HAP-1 (cell line): ENCODE measurements at regions not wholly inside any gene's neighbourhood (a gene's known extent, or its start where the extent isn't known, plus 50 kb on each side); places are given as distances from the start of the nearest gene placed in this dataset.

Experiments
- DNase-seq, 2 experiments: peaks; one replicate each; pipeline ENCODE4 v3.0.0-alpha.2; 2016 to 2020; ENCODE audit warnings: low spot score in 2 of 2
- H3K27me3 ChIP-seq: fragments of 250-450 bp; sonication (Bioruptor Pico); 2 replicates; pipeline ENCODE4 v1.5.1; 2020; ENCODE audit warnings: low read depth, mild to moderate bottlenecking, moderate library complexity
- H3K36me3 ChIP-seq: fragments of 250-450 bp; sonication (Bioruptor Pico); replicated peaks from 2 replicates; pipeline ENCODE4 v1.5.1; 2020; ENCODE audit warnings: mild to moderate bottlenecking
- H3K4me1 ChIP-seq: fragments of 250-450 bp; sonication (Bioruptor Pico); 2 replicates; pipeline ENCODE4 v1.5.1; 2020; ENCODE audit warnings: mild to moderate bottlenecking
- H3K4me3 ChIP-seq: fragments of 250-450 bp; sonication (Bioruptor Pico); 2 replicates; pipeline ENCODE4 v1.5.1; 2020; ENCODE audit warnings: mild to moderate bottlenecking, moderate library complexity
- H3K9me3 ChIP-seq: fragments of 250-450 bp; sonication (Bioruptor Pico); 2 replicates; pipeline ENCODE4 v1.5.1; 2020; ENCODE audit warnings: mild to moderate bottlenecking, moderate library complexity
- in situ Hi-C: fragments of 300-500 bp; cut with MboI; formaldehyde crosslinking; loops from 3 replicates; pipeline ENCODE4 v1.14.3; 2020; ENCODE audit warnings: low sequenced_read_pairs, inconsistent platforms, mixed read lengths

- H3K36me3 ChIP-seq: no peaks in the 10 kb centered on the region
- no peaks in the 10 kb centered on the region for H3K4me1 ChIP-seq
- no peaks in the 10 kb centered on the region for H3K27me3 ChIP-seq
- in situ Hi-C loops: no loop called here
- no peak for DNase-seq
- no peaks in the 10 kb centered on the region for H3K9me3 ChIP-seq
- no peak overlapping the region for H3K4me3 ChIP-seq
These were observed 68.4 kb downstream of the ANXA1 start for GRCh38 chr9:73219985-73220626.

- in situ Hi-C loops: no loop called here
- no peak for DNase-seq
- Histone ChIP-seq H3K9me3 (no peaks in the 10 kb centered on the region), H3K4me3 (no peak overlapping the region), H3K27me3 (no peaks in the 10 kb centered on the region), H3K4me1 (no peaks in the 10 kb centered on the region), H3K36me3 (no peaks in the 10 kb centered on the region)
These were observed 71.9 kb downstream of the ANXA1 start for GRCh38 chr9:73223594-73223993.

DNA sequence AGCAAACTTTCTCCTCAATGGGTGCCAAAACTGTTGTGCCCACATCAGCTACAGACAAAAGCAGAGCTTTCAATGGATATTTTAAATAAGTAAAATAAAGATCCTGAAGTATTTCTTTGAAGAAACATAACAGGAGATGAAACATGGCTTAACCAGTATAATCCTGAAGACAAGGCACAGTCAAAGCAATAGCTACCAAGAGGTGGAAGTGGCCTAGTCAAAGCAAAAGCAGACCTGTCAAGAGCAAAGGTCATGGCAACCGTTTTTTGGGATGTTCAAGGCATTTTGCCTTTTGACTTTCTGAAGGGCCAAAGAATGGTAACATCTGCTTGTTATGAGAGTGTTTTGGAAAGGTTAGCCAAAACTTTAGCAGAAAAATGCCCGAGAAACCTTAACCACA is 77.9 kb downstream of the ANXA1 start:
- no peak overlapping the region for H3K4me3 ChIP-seq
- no peak for DNase-seq
- no peaks in the 10 kb centered on the region for H3K9me3 ChIP-seq
- H3K4me1 ChIP-seq: no peaks in the 10 kb centered on the region
- H3K36me3 ChIP-seq: no peaks in the 10 kb centered on the region
- in situ Hi-C loops: no loop called here
- no peaks in the 10 kb centered on the region for H3K27me3 ChIP-seq

DNA sequence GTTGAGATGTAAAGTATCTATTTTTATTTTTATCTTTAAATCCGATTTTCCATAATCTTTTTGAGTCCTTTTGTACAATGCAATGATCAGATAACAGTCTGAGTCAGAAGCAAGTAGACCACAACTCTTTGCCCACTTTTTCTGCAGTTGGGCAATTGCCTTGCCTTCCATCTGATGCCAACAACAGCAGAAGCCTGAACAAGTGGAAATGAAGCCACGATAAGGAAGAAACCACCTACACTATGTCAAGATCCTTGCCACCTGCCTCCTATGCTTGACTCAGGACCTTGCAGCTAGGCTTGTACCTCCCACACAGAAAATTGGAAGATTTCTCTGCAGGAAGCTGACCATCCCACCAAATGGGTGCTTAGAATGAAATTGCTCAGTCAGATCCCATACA is 78.6 kb downstream of the ANXA1 start:
- DNase-seq: no peak
- no peaks in the 10 kb centered on the region for H3K4me1 ChIP-seq
- no peaks in the 10 kb centered on the region for H3K27me3 ChIP-seq
- H3K4me3 ChIP-seq: no peak overlapping the region
- no peaks in the 10 kb centered on the region for H3K36me3 ChIP-seq
- in situ Hi-C loops: no loop called here
- H3K9me3 ChIP-seq: no peaks in the 10 kb centered on the region

GRCh38 chr9:73231203-73231602 is 79.5 kb downstream of the ANXA1 start:
- Histone ChIP-seq H3K4me1 (no peaks in the 10 kb centered on the region), H3K36me3 (no peaks in the 10 kb centered on the region), H3K9me3 (no peaks in the 10 kb centered on the region), H3K27me3 (no peaks in the 10 kb centered on the region), H3K4me3 (no peak overlapping the region)
- in situ Hi-C loops: no loop called here
- DNase-seq: no peak

DNA sequence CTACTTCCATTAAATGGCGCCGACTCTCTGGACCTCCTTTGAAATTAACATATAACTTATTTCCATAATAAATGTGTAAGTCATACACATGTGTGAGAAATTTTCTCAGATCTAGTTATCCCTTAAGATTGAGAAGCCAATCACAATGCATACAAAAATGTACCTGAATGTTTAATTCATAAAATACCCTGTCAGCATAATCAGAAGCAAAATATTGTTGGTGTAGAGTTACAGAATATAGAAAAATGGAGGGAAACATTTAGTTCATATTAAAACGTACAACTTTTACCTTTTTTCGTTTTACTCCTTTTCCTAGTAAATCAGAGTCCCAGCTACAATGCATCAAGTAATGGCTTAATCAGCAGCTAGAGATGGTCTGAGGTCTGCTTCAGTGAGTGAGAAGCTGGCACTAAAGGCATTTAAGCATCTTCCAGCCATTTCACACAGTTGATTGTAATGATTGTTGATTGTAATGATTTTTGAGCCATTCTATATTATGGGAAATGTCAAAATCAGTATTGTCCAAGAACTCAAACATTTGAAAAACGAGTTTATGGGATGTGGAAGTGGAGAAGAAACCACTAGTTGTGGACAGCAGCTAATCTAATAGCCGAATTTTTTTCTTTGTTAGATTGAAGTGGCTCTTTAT is 81.8 kb downstream of the ANXA1 start:
- Histone ChIP-seq H3K4me1 (no peaks in the 10 kb centered on the region), H3K36me3 (no peaks in the 10 kb centered on the region), H3K4me3 (no peak overlapping the region), H3K27me3 (no peaks in the 10 kb centered on the region), H3K9me3 (no peaks in the 10 kb centered on the region)
- in situ Hi-C loops: no loop called here
- DNase-seq: no peak

GRCh38 chr9:73234008-73234360 is 82.3 kb downstream of the ANXA1 start:
- Histone ChIP-seq H3K4me3 (no peak overlapping the region), H3K27me3 (no peaks in the 10 kb centered on the region), H3K36me3 (no peaks in the 10 kb centered on the region), H3K9me3 (no peaks in the 10 kb centered on the region), H3K4me1 (no peaks in the 10 kb centered on the region)
- DNase-seq: no peak
- in situ Hi-C loops: no loop called here

DNA sequence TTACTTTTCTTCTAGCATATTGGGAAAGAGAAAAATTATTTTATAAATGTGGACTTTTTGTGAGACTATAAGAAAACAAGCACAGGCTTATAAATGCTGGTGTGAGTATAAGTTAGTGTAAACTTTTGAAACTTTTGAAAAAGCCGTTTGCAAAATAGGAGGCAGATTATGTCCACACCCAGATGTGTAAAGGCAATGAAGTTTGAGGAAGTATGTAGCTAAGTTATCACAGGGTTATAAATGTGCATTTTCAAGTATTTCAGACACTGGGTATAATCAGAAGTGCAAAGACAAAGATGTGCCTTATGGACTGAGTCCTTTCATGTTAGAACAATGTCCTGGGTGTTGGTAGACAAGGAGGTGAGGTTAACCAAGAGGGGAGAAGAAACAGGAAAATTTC is 85.5 kb downstream of the ANXA1 start:
- H3K9me3 ChIP-seq: no peaks in the 10 kb centered on the region
- in situ Hi-C loops: no loop called here
- H3K4me1 ChIP-seq: no peaks in the 10 kb centered on the region
- no peak for DNase-seq
- no peaks in the 10 kb centered on the region for H3K36me3 ChIP-seq
- H3K4me3 ChIP-seq: no peak overlapping the region
- no peaks in the 10 kb centered on the region for H3K27me3 ChIP-seq

DNA sequence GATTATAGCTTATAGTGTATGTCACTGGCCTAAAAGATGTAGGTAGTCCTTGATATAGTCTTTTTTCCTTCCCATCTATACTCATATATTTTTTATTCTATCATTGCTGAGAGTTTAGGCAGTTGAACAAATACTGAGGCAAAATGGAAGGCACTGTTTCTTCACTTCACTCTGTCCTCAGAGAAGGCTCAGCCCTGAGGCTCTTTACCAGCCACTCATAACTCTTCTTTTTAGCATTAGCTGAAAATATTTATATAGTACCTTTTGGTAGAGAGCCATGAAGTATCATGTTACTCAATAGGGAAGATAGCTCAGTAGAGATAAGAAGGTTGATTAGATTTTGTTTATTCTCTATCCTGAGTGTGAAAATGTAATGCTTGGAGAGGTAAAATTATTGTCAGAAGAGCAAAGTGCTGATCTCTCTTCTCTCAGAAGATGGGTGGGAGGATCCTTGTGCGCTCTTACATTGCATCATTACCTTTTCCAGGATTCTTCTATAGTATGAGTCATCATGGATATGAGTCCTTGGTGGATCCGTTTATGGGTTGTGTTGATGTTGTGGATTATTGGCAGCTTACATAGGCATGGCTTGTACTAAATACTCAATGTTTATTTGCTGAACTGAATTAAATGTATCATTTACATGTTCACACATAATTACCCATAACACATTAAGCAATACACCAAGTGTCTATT is 88.1 kb downstream of the ANXA1 start:
- Histone ChIP-seq H3K4me3 (no peak overlapping the region), H3K9me3 (no peaks in the 10 kb centered on the region), H3K27me3 (peaks cover 5% of the 10 kb centered on the region; the same call in 1 of the 2 replicates), H3K4me1 (no peaks in the 10 kb centered on the region), H3K36me3 (no peaks in the 10 kb centered on the region)
- DNase-seq: no peak
- in situ Hi-C loops: no loop called here

DNA sequence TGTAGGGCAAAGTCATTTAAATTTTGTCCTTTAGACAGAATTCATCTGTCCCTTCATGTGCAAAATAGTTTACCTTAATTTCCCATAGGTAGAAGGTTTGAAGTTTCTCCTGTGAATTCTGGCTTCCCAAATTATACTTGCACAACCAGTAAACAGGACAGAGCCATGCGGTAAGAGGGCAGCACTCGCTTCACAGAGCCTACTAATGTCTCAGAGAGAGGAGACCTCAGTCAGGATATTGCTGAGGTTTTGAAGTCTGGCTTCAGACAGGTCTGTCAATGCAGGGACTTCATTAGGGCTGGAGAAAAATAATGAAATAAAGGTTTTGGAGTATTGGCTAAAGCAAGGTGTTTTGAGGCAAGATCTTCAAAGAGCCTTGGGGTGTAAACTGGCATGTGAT is 91.4 kb downstream of the ANXA1 start:
- Histone ChIP-seq H3K4me3 (no peak overlapping the region), H3K9me3 (no peaks in the 10 kb centered on the region), H3K36me3 (no peaks in the 10 kb centered on the region), H3K27me3 (peaks cover 11% of the 10 kb centered on the region; the same call in 1 of the 2 replicates), H3K4me1 (no peaks in the 10 kb centered on the region)
- in situ Hi-C loops: no loop called here
- no peak for DNase-seq

GRCh38 chr9:73259086-73259696 is 107.5 kb downstream of the ANXA1 start:
- in situ Hi-C loops: no loop called here
- DNase-seq: no peak
- H3K4me3 ChIP-seq: no peak overlapping the region
- H3K4me1 ChIP-seq: no peaks in the 10 kb centered on the region
- no peaks in the 10 kb centered on the region for H3K27me3 ChIP-seq
- no peaks in the 10 kb centered on the region for H3K36me3 ChIP-seq
- H3K9me3 ChIP-seq: no peaks in the 10 kb centered on the region

- in situ Hi-C loops: no loop called here
- no peaks in the 10 kb centered on the region for H3K4me1 ChIP-seq
- no peaks in the 10 kb centered on the region for H3K27me3 ChIP-seq
- no peak for DNase-seq
- no peak overlapping the region for H3K4me3 ChIP-seq
- H3K9me3 ChIP-seq: no peaks in the 10 kb centered on the region
- no peaks in the 10 kb centered on the region for H3K36me3 ChIP-seq
These were observed 108.8 kb downstream of the ANXA1 start for GRCh38 chr9:73260506-73260905.

DNA sequence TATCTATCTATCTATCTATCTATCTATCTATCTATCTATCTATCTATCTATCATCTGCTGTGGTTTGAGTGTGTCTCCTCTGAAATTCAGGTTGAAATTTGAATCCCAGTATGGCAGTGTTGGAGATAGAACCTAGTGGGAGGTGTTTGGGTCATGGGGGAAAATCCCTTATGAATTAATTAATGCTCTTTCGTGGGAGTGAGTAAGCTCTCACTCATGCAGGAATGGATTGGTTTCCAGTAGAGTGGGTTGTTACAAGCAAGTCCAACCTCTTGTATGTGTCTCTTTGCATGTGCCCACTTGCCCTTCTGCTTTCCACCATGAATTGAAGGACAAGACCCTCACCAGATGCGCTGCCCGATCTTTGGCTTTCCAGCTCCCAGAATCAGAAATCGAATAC is 113.0 kb downstream of the ANXA1 start:
- in situ Hi-C loops: no loop called here
- H3K9me3 ChIP-seq: no peaks in the 10 kb centered on the region
- DNase-seq: no peak

GRCh38 chr9:73265876-73266275 is 114.2 kb downstream of the ANXA1 start:
- Histone ChIP-seq H3K27me3 (no peaks in the 10 kb centered on the region), H3K9me3 (no peaks in the 10 kb centered on the region), H3K4me3 (no peak overlapping the region), H3K4me1 (no peaks in the 10 kb centered on the region), H3K36me3 (no peaks in the 10 kb centered on the region)
- DNase-seq: no peak
- in situ Hi-C loops: no loop called here

More for the DNA sequence above, 113.0 kb downstream of the ANXA1 start:
- H3K4me3 ChIP-seq: no peak overlapping the region
- no peaks in the 10 kb centered on the region for H3K4me1 ChIP-seq
- no peaks in the 10 kb centered on the region for H3K27me3 ChIP-seq
- H3K36me3 ChIP-seq: no peaks in the 10 kb centered on the region
